HEK293T (cell line): ENCODE measurements at regions not wholly inside any gene's neighbourhood (a gene's known extent, or its start where the extent isn't known, plus 50 kb on each side); places are given as distances from the start of the nearest gene placed in this dataset.

Experiments used
- CTBP1 ChIP-seq: fragments of 450-650 bp; IDR thresholded peaks from 2 replicates; pipeline ENCODE4 v1.6.1; 2016; ENCODE audit warnings: borderline replicate concordance
- FOXK2 ChIP-seq: fragments of 450-650 bp; IDR thresholded peaks from 2 replicates; pipeline ENCODE4 v1.6.1; 2016; ENCODE audit warnings: mild to moderate bottlenecking
- PKNOX1 ChIP-seq: fragments of 450-650 bp; IDR thresholded peaks from 2 replicates; pipeline ENCODE4 v1.6.1; 2016
- SP1 ChIP-seq: fragments of 450-650 bp; IDR thresholded peaks from 2 replicates; pipeline ENCODE4 v1.6.1; 2017
- SUZ12 ChIP-seq: fragments of 450-650 bp; IDR thresholded peaks from 2 replicates; pipeline ENCODE4 v1.6.1; 2016; ENCODE audit warnings: mild to moderate bottlenecking
- TARDBP ChIP-seq: fragments of 450-650 bp; IDR thresholded peaks from 2 replicates; pipeline ENCODE4 v1.6.1; 2016

DNA sequence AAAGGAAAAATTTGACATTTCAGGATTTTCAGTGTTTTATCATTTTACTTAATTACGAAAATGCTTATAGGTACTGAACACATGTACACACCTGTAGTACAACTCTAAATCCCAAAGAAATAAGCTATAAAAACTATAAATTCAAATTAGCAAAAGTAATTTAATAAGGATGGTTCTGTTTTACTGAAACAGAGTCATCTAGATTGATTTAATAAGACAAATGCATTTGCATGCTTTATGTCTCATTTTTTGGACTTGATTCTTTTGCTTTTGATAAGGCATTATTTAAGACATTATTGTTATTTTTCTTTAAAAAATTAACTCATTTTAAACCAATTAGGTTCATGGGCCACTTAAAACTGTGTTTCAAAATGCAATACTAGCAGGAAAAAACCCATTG lies 201.2 kb downstream of the PIK3R1 start:
- no peak for TF ChIP-seq TARDBP
- TF ChIP-seq PKNOX1: no peak
- TF ChIP-seq CTBP1: no peak
- no peak for TF ChIP-seq SP1
- no peak for TF ChIP-seq SUZ12
- TF ChIP-seq FOXK2: no peak
